Esophagus muscularis mucosa (tissue), 3 donors: ENCODE measurements at regions not wholly inside any gene's neighbourhood (a gene's known extent, or its start where the extent isn't known, plus 50 kb on each side); places are given as distances from the start of the nearest gene placed in this dataset.

ENCODE experiments used
- CTCF ChIP-seq, 3 experiments: fragments of 200-600 bp in 2 of 3; fragments of 450-650 bp in 1 of 3; sonication (generic) in 2 of 3; IDR thresholded peaks; one replicate each; pipeline ENCODE4 v1.5.1; 2017 to 2019; ENCODE audit warnings: antibody characterized with exemption in 3 of 3, mild to moderate bottlenecking in 2 of 3, moderate library complexity in 1 of 3
- POLR2A ChIP-seq: fragments of 450-650 bp; IDR thresholded peaks from one replicate; pipeline ENCODE4 v1.6.1; 2017; ENCODE audit warnings: antibody characterized with exemption, moderate library complexity, mild to moderate bottlenecking, low read depth
- POLR2AphosphoS5 ChIP-seq, 2 donors: sonication (generic); formaldehyde crosslinking; IDR thresholded peaks; one replicate each; pipeline ENCODE4 v1.6.1; 2017; ENCODE audit warnings: antibody characterized with exemption in 2 of 2

DNA sequence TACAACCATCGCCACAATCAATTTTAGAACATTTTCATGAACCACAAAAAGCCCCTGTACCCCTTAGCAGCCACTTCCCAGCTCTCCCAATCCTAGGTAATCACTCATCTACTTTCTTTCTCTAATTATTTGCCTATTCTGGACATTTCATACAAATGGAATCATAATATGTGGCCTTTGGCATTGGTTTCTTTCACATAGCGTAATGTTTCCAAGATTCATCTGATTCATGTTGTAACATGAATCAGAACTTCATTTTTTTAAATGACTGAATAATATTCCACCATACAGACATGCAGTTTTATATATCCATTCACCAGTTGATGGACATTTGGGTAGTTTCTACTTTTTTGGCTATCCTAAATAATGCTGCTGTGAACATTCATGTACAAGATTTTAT lies 56.2 kb upstream of the RCN1 start:
- TF ChIP-seq POLR2AphosphoS5 (IDR thresholded peaks at IDR 0.05) (no peak), POLR2A (no peak), CTCF (IDR thresholded peaks at IDR 0.05) (no peak)
